ENCODE measurements at regions not wholly inside any gene's neighbourhood (a gene's known extent, or its start where the extent isn't known, plus 50 kb on each side); places are given as distances from the start of the nearest gene placed in this dataset.
"Not testable (repeated sequence)": the region's sequence is repeated elsewhere in the genome, so short reads cannot be mapped to it uniquely, and the experiment has no call there.

DNA sequence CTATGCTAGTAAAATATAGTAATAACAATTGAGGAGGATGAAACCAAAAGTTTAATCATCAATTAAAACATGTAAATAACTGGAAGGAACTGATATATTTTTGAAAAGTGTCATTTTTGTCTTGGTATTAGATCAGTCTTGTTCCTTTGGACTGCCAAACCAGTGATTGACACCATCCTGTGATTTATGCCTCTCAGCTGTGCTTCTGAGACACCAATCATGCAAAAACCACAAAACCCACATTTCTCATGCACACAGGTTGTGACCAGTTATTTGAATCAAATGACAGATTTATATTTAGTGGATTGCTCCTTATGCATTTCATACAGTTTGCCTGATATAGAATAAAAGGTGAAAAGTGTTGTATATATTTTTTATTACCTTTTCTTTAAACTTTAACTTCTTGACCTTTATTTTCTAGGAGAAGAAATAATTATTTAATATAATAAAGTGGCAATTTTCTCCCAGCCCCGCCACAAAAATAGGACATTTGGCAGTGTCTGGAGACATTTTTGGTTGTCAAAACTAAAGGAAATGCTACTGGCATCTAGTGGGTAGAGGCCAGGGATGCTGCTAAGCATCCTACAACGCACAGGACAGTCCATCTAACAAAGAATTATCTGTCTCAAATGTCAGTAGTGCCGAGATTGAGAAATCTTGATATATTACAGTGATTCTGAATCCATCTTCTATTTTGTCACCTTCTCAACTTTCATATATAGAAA lies 383.6 kb downstream of the BCKDHB start:
- no peaks in the 10 kb centered on the region for H3K4me1 ChIP-seq (ENCODE audit: insufficient read depth, low read length, poor library complexity, severe bottlenecking)
- intact Hi-C loops (cut with micrococcal nuclease; ENCODE audit: unreplicated experiment), result no loop called here

DNA sequence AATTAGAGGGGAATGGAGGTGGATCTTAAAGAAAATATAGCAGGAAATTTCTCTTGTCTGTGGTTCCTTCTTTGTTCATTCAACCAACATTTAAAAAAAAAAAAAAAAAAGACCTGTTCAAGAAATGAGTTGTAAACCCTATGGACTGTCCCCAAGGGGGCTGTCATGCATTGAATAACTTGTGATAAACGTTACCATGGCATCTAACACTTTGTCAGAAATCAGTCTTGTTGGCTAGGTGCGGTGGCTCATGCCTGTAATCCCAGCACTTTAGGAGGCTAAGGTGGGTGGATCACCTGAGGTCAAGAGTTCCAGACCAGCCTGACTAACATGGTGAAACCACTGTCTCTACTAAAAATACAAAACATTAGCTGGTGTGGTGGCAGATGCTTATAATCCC lies 381.7 kb downstream of the BCKDHB start:
- H3K9me3 ChIP-seq (ENCODE audit: low read length), result no peaks in the 10 kb centered on the region
- H3K4me2 ChIP-seq (ENCODE audit: low read length), result no peak overlapping the region
- no peaks in the 10 kb centered on the region for H3K36me3 ChIP-seq (ENCODE audit: insufficient read depth, low read length)
- no peak overlapping the region for H3K4me3 ChIP-seq (ENCODE audit: low read depth, low read length, poor library complexity, severe bottlenecking)
- H4K20me1 ChIP-seq (ENCODE audit: insufficient read depth, low read length), result no peaks in the 10 kb centered on the region
- H2AFZ ChIP-seq (ENCODE audit: low read length), result no peak overlapping the region
- intact Hi-C loops (cut with micrococcal nuclease; ENCODE audit: unreplicated experiment), result no loop called here
- H3K4me1 ChIP-seq (ENCODE audit: insufficient read depth, low read length, poor library complexity, severe bottlenecking), result no peaks in the 10 kb centered on the region
- no peak for DNase-seq (ENCODE audit: low spot score)
- CTCF ChIA-PET (ENCODE audit: unreplicated experiment), result no interaction called here
- no TSS peak for BruUV-seq (replicated peaks)
- POLR2A ChIA-PET, result no interaction called here
- H3K27ac ChIP-seq (ENCODE audit: low read depth, low read length, poor library complexity, severe bottlenecking), result no peak overlapping the region
- no peaks in the 10 kb centered on the region for H3K79me2 ChIP-seq (ENCODE audit: insufficient read depth, low read depth, low read length)
- TF ChIP-seq CTCF (conservative IDR thresholded peaks at IDR 0.05; ENCODE audit: low read length) (no peak), EZH2phosphoT487 (IDR thresholded peaks at IDR 0.05; ENCODE audit: borderline replicate concordance, low read depth, low read length) (no peak)
- H3K9me2 ChIP-seq (ENCODE audit: insufficient read depth, low read length), result no peaks in the 10 kb centered on the region

More for the DNA sequence above, 383.6 kb downstream of the BCKDHB start:
- no TSS peak for BruUV-seq (replicated peaks)
- no peak overlapping the region for H3K27ac ChIP-seq (ENCODE audit: low read depth, low read length, poor library complexity, severe bottlenecking)
- no peak overlapping the region for H2AFZ ChIP-seq (ENCODE audit: low read length)
- H3K4me3 ChIP-seq (ENCODE audit: low read depth, low read length, poor library complexity, severe bottlenecking), result no peak overlapping the region
- ChIA-PET CTCF (ENCODE audit: unreplicated experiment) (no interaction called here), POLR2A (no interaction called here)
- no peaks in the 10 kb centered on the region for H4K20me1 ChIP-seq (ENCODE audit: insufficient read depth, low read length)
- no peaks in the 10 kb centered on the region for H3K79me2 ChIP-seq (ENCODE audit: insufficient read depth, low read depth, low read length)
- H3K36me3 ChIP-seq (ENCODE audit: insufficient read depth, low read length), result no peaks in the 10 kb centered on the region
- no peak for DNase-seq (ENCODE audit: low spot score)
- no peaks in the 10 kb centered on the region for H3K9me3 ChIP-seq (ENCODE audit: low read length)
- no peak overlapping the region for H3K4me2 ChIP-seq (ENCODE audit: low read length)
- H3K9me2 ChIP-seq (ENCODE audit: insufficient read depth, low read length), result no peaks in the 10 kb centered on the region
- TF ChIP-seq EZH2phosphoT487 (IDR thresholded peaks at IDR 0.05; ENCODE audit: borderline replicate concordance, low read depth, low read length), result no peak
- no peak for TF ChIP-seq CTCF (conservative IDR thresholded peaks at IDR 0.05; ENCODE audit: low read length)

- H3K4me3 ChIP-seq (ENCODE audit: low read depth, low read length, poor library complexity, severe bottlenecking); H3K36me3 ChIP-seq (ENCODE audit: insufficient read depth, low read length); H3K9me2 ChIP-seq (ENCODE audit: insufficient read depth, low read length); H3K27ac ChIP-seq (ENCODE audit: low read depth, low read length, poor library complexity, severe bottlenecking); H3K4me2 ChIP-seq (ENCODE audit: low read length); H3K79me2 ChIP-seq (ENCODE audit: insufficient read depth, low read depth, low read length); H4K20me1 ChIP-seq (ENCODE audit: insufficient read depth, low read length); BruUV-seq (replicated peaks); H3K9me3 ChIP-seq (ENCODE audit: low read length); DNase-seq (ENCODE audit: low spot score); H3K4me1 ChIP-seq (ENCODE audit: insufficient read depth, low read length, poor library complexity, severe bottlenecking); POLR2A ChIA-PET; H2AFZ ChIP-seq (ENCODE audit: low read length); intact Hi-C loops (cut with micrococcal nuclease; ENCODE audit: unreplicated experiment); CTCF ChIA-PET (ENCODE audit: unreplicated experiment): not testable (repeated sequence)
These were observed 379.0 kb downstream of the BCKDHB start for GRCh38 chr6:80485494-80485893.
